ENCODE measurements at regions not wholly inside any gene's neighbourhood (a gene's known extent, or its start where the extent isn't known, plus 50 kb on each side); places are given as distances from the start of the nearest gene placed in this dataset.

- TF ChIP-seq CTCF (IDR thresholded peaks at IDR 0.05): no peak
- no peak for TF ChIP-seq POLR2A (IDR thresholded peaks at IDR 0.05)
- no peak for TF ChIP-seq POLR2AphosphoS5 (IDR thresholded peaks at IDR 0.05)
These were observed 417.4 kb downstream of the LPIN1 start for GRCh38 chr2:12163866-12164265.
